ENCODE measurements at regions not wholly inside any gene's neighbourhood (a gene's known extent, or its start where the extent isn't known, plus 50 kb on each side); places are given as distances from the start of the nearest gene placed in this dataset.

DNA sequence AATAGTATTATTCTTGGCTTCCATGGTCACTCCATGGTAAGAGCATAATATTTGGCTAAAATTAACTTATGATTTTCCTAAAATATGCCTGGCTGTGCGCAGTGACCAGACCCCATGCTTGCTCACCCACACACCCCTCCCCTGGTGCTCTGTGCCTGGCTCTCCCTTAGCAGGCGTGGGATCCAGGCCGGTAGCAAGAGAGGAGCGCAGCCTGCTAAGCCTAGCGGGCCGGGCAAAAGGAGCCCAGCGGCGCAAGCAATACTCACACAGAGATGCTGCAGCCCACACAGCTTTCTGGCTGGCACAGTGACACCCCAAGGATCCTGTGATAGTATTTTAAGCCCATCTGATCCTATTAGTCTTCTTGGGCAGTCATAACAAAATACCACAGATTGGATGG, 79.8 kb upstream of the EYS start:
- TF ChIP-seq FOXM1 (IDR thresholded peaks at IDR 0.05; ENCODE audit: borderline replicate concordance, low read depth) = no peak
- no peak for TF ChIP-seq USF1 (IDR thresholded peaks at IDR 0.05)
- no peak for TF ChIP-seq YY1 (IDR thresholded peaks at IDR 0.05; ENCODE audit: low read depth)
- TF ChIP-seq NFIC (IDR thresholded peaks at IDR 0.05) = no peak
- TF ChIP-seq, protein P1, sequence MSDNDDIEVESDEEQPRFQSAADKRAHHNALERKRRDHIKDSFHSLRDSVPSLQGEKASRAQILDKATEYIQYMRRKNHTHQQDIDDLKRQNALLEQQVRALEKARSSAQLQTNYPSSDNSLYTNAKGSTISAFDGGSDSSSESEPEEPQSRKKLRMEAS (IDR thresholded peaks at IDR 0.05) = no peak
- no peak for TF ChIP-seq ZBTB7A (IDR thresholded peaks at IDR 0.05; ENCODE audit: low read depth)
- TF ChIP-seq TAF1 (IDR thresholded peaks at IDR 0.05; ENCODE audit: low read depth) = no peak
- TF ChIP-seq EGR1 (IDR thresholded peaks at IDR 0.05) = no peak
- TF ChIP-seq CEBPB (IDR thresholded peaks at IDR 0.05) = no peak

DNA sequence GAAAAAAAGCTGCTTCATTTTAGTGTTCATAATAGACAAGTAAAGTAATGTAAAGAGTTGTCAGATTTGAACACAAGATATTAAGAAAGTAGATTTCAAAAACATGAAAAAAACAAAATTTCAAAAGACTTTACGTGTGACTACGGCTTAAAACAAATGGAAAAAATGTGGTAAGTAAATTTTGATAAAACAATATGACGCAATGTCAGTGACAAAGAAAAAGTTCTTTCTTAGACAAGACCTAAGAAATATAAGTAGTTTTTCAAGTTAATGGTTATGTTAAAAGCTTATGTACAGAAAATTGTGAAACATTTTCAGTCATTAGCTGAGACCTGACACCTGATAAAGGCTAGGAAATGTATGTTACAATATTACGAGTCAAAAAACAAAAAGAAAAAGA, 73.7 kb upstream of the EYS start:
- TF ChIP-seq, protein P1 (IDR thresholded peaks at IDR 0.05) = no peak
- TF ChIP-seq CREB1 (IDR thresholded peaks at IDR 0.05; ENCODE audit: low read depth) = no peak
- TF ChIP-seq YY1 (IDR thresholded peaks at IDR 0.05; ENCODE audit: low read depth) = no peak
- TF ChIP-seq ZBTB7A (IDR thresholded peaks at IDR 0.05; ENCODE audit: low read depth) = no peak
- no peak for TF ChIP-seq EGR1 (IDR thresholded peaks at IDR 0.05)
- TF ChIP-seq REST (IDR thresholded peaks at IDR 0.05; ENCODE audit: low read depth) = no peak
- no peak for TF ChIP-seq TAF1 (IDR thresholded peaks at IDR 0.05; ENCODE audit: low read depth)
- TF ChIP-seq NFIC (IDR thresholded peaks at IDR 0.05) = no peak
- TF ChIP-seq EP300 (IDR thresholded peaks at IDR 0.05; ENCODE audit: borderline replicate concordance) = no peak
- TF ChIP-seq RAD21 (IDR thresholded peaks at IDR 0.05; ENCODE audit: low read depth) = no peak
- TF ChIP-seq CEBPB (IDR thresholded peaks at IDR 0.05) = no peak
- TF ChIP-seq TCF12 (IDR thresholded peaks at IDR 0.05; ENCODE audit: low read depth) = no peak
- no peak for TF ChIP-seq USF1 (IDR thresholded peaks at IDR 0.05)
- TF ChIP-seq TEAD4 (IDR thresholded peaks at IDR 0.05) = no peak
- no peak for TF ChIP-seq FOXM1 (IDR thresholded peaks at IDR 0.05; ENCODE audit: borderline replicate concordance, low read depth)

- no peak for TF ChIP-seq RAD21 (IDR thresholded peaks at IDR 0.05; ENCODE audit: low read depth)
- no peak for TF ChIP-seq EP300 (IDR thresholded peaks at IDR 0.05; ENCODE audit: borderline replicate concordance)
- no peak for TF ChIP-seq ZBTB7A (IDR thresholded peaks at IDR 0.05; ENCODE audit: low read depth)
- TF ChIP-seq CEBPB (IDR thresholded peaks at IDR 0.05) = no peak
- no peak for TF ChIP-seq EGR1 (IDR thresholded peaks at IDR 0.05)
- no peak for TF ChIP-seq YY1 (IDR thresholded peaks at IDR 0.05; ENCODE audit: low read depth)
- TF ChIP-seq TEAD4 (IDR thresholded peaks at IDR 0.05) = no peak
Measured at GRCh38 chr6:65776332-65776731, 69.3 kb upstream of the EYS start.

GRCh38 chr6:65771946-65772345, 64.9 kb upstream of the EYS start:
- no peak for TF ChIP-seq FOXM1 (IDR thresholded peaks at IDR 0.05; ENCODE audit: borderline replicate concordance, low read depth)
- no peak for TF ChIP-seq REST (IDR thresholded peaks at IDR 0.05; ENCODE audit: low read depth)
- TF ChIP-seq YY1 (IDR thresholded peaks at IDR 0.05; ENCODE audit: low read depth) = no peak
- TF ChIP-seq ZBTB7A (IDR thresholded peaks at IDR 0.05; ENCODE audit: low read depth) = no peak
- TF ChIP-seq EGR1 (IDR thresholded peaks at IDR 0.05) = no peak
- no peak for TF ChIP-seq TAF1 (IDR thresholded peaks at IDR 0.05; ENCODE audit: low read depth)
- TF ChIP-seq EP300 (IDR thresholded peaks at IDR 0.05; ENCODE audit: borderline replicate concordance) = no peak
- TF ChIP-seq NFIC (IDR thresholded peaks at IDR 0.05) = no peak
- TF ChIP-seq USF1 (IDR thresholded peaks at IDR 0.05) = no peak
- TF ChIP-seq, protein P1 (IDR thresholded peaks at IDR 0.05) = no peak
- no peak for TF ChIP-seq TCF12 (IDR thresholded peaks at IDR 0.05; ENCODE audit: low read depth)

DNA sequence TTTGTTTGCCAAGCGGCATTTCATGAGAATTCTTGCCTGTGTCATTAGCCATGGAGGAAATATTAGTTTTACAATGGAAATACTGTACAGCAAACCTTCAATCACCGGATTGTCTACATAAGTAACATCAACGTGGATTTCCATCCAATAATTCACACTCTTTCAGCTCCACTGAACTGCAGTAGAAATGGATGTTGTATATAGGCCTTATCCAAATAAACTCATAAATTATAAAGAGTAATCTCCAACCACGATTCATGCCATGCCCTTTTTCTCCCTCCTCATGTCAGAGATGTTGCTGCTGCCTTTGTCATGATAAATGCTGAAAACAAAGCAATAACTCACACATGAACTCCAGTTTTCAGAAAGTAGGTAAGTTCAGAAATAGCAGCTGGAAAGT, 54.9 kb upstream of the EYS start:
- TF ChIP-seq CREB1 (IDR thresholded peaks at IDR 0.05; ENCODE audit: low read depth) (no peak), TAF1 (IDR thresholded peaks at IDR 0.05; ENCODE audit: low read depth) (no peak), YY1 (IDR thresholded peaks at IDR 0.05; ENCODE audit: low read depth) (no peak), ZBTB7A (IDR thresholded peaks at IDR 0.05; ENCODE audit: low read depth) (no peak), EGR1 (IDR thresholded peaks at IDR 0.05) (no peak), FOXM1 (IDR thresholded peaks at IDR 0.05; ENCODE audit: borderline replicate concordance, low read depth) (no peak), EP300 (IDR thresholded peaks at IDR 0.05; ENCODE audit: borderline replicate concordance) (no peak), TCF12 (IDR thresholded peaks at IDR 0.05; ENCODE audit: low read depth) (no peak), USF1 (IDR thresholded peaks at IDR 0.05) (no peak), REST (IDR thresholded peaks at IDR 0.05; ENCODE audit: low read depth) (no peak), TEAD4 (IDR thresholded peaks at IDR 0.05) (no peak), RAD21 (IDR thresholded peaks at IDR 0.05; ENCODE audit: low read depth) (no peak), CEBPB (IDR thresholded peaks at IDR 0.05) (no peak), NFIC (IDR thresholded peaks at IDR 0.05) (no peak)
- TF ChIP-seq, protein P1 (IDR thresholded peaks at IDR 0.05) = no peak
